Posterior cingulate gyrus (tissue), 11 donors: ENCODE measurements at regions not wholly inside any gene's neighbourhood (a gene's known extent, or its start where the extent isn't known, plus 50 kb on each side); places are given as distances from the start of the nearest gene placed in this dataset.

ENCODE experiments used
- DNase-seq, 10 donors: peaks; one replicate each; pipeline versions ENCODE4 v3.0.0 to v3.0.0-alpha.2; 2020 to 2021; ENCODE audit warnings: mixed read lengths in 3 of 10
- intact Hi-C: fragments of 100-400 bp; cut with DNase I; formaldehyde crosslinking; loops from one replicate; pipeline ENCODE4 v1.15.1; 2023

DNA sequence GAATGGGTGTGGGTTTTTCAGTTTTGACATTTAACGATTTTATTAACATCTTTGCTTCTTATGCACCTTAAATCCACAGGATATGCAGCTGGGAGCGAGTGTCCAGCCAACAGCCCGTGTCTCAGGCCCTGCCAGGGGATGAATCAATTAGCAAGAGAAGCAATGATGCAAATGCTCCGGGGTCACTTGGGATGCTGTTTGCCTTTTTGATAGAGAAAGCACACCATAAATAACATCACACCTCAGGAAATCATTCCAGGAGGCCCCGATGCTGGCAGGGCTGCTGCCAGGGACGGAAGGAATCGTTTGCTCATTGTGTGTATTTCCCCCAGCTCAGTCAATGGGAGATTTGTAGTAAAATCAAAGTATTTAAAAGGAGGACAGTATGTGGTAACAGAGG, 394.0 kb upstream of the HNRNPA3 start:
- intact Hi-C loops = loop anchor here (5.0 kb wide), 1 partner anchor 676 kb away; no protein-coding TSS in a partner anchor

DNA sequence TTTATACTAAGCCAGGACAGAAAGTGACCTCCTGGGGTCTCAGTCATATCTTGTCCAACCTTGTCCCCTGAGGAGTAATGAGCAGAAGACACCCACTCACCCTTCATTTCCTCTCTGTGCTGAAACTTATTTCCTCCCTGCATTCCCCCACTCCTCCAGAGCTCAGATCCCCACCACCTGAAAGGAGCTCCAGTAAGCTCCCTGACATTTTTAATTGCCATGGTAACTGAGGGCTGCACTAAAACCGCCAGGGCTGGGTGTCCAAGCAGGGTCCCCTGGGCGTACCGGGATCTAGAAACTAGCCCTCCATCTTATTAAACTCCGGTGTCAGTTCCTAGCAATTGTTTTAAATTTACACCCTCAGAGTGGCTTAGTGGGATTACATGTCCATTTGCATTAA, 393.3 kb upstream of the HNRNPA3 start:
- intact Hi-C loops = loop anchor here (5.0 kb wide), 1 partner anchor 677 kb away; no protein-coding TSS in a partner anchor
- DNase-seq = no peak

More for the DNA sequence above, 394.0 kb upstream of the HNRNPA3 start:
- DNase-seq = no peak

DNA sequence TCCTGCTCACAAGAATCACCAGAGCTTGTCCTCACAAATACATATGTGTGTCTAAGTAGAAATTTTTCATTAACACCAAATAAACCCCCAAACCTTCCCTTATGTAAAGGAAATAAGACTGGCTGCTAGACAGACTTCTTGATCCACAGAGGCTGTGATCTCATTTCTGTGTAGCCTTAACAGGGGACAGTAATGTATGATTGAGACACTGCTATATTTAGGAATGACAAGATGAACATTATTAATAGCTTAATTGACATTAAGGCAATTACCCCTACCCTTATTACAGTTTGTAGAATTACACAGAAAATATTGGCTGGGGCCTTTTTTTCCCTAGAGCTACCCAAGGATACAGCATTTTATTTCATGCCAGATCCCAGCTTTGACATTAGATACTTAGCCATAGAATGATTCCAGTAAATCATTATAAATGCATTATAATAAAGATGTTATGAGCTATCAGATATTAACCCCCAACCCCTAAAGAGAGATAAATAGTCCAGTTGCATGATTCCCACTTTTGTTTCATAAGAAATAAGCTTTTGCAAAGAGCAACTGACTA, 392.1 kb upstream of the HNRNPA3 start:
- no peak for DNase-seq
- intact Hi-C loops = loop anchor here (5.0 kb wide), 1 partner anchor 327 kb away; no protein-coding TSS in a partner anchor

DNA sequence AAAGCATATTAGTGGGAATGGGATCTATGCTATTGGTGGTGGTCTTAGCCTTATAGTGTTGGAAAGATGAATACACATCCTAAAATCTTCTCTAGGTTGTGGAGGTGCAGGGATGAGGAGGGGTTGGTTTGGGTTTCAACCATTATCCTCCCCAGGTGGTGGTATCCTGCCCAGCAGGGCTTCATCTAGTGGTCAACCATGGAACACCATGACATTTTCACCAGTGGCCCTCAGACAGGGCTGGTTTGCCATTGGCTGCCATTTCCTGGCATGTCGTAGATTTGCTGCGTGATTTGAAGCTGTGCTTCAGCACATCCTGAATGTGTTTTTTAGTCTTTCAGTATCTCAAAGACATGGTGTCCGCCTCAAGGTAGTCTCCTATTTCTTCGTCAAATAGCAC, 391.2 kb upstream of the HNRNPA3 start:
- DNase-seq = no peak
- intact Hi-C loops = loop anchor here (5.0 kb wide), 1 partner anchor 326 kb away; no protein-coding TSS in a partner anchor

DNA sequence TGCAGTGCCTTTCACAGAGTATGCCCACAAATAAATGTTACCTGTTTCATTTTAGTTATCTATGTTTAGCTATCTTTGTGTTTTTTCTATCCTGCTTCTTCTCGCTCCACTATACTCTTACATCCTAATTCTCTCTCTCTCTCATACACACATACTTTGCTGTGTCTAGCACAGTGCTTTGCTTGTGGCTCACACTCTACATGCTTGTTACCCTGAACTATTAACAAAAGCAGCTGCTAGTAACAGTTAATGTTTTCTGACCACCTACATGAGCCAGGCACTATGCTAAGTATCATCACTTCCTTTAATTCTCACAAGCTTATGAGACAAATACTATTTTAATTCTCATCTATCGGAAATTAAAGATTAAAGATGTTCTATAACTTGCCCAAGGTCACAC, 390.5 kb upstream of the HNRNPA3 start:
- no peak for DNase-seq
- intact Hi-C loops = loop anchor here (5.0 kb wide), 1 partner anchor 325 kb away; no protein-coding TSS in a partner anchor

DNA sequence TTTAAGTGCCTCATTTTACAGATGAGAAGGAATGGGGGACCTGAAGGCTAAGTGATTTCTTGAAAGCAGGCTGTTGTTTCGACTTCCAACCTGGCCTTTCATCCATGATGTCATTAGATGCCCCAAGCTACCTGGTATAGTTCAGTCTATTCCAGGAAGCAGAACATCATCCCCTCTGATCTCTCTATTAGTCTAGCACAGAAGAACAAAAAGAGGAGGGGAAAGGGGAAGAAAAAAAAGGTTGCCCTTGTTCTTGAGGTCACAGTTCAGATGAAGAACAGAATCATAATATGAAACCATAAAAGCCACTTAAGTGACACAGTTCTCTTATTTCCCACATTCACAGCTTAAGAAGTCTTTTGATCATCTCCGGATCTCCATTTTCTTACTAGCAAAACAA, 386.2 kb upstream of the HNRNPA3 start:
- intact Hi-C loops = no loop called here

DNA sequence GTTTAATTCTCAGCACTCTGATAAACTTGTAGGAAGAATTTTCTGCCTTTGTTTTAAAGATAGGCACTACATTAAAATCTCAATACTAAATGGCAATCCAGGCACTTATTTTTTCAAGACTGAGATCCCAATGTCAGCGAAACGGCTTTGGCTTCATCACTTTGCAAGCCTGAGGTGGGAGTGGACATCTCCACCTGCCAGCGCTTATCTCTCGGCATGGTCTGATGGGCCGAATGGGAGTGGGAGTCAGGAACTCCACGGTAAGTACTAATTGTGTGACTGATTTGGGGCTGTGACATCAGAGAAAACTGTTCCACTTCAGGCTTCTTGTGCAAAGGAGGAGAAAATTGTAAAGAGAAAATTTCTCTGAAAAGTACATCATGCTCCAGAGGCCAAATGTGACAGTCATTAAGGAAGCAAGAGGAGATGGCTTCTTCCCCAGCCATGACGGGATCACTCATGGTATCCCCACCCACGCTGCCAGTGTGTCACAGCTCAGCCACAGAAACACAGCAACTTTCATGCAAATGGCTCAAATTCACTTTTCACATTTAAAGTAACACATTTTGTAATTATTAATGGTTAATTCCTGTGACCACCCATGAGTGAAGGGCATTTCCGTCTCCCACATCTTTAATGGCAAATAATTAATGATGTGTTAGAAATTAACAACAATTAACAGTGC, 385.5 kb upstream of the HNRNPA3 start:
- intact Hi-C loops = no loop called here
- no peak for DNase-seq

More for the DNA sequence above, 386.2 kb upstream of the HNRNPA3 start:
- DNase-seq = no peak

DNA sequence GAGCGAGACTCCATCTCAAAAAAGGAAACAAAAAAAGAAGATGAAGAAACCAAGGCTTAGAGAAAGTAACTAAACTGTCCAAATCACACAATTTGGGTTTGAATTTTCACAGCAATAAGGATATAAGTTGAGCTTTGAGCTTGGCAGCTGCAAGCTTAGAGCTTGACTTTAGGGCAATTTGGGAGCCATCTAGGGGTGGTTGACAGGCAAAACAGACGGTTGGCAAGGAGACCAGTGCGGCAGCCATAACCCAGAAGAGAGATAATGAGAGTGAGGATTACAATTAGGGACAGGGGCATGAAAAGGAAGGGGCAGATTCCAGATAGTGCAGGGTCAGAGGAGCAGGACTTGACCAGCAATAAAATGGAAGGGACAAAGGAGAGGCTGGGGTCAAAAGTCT, 382.2 kb upstream of the HNRNPA3 start:
- intact Hi-C loops = no loop called here
- no peak for DNase-seq

DNA sequence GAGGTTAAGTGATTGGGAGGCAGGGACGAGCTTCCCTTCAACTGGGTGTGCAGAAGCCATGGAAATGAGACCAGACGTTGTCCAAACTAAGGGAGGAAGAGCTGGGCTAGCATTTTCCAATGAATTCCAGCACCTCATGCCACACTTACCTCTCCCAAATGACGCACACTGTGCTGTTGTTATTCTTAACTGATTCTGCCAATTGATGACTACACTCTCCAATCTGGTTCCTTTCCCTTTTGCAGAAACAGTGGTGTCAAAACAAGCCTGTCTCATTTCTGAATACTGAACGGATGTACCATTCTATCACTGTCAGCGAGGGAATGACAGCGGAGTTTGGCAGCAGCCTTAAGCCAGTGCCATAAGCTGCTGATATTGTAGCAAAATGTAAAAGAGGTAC, 380.5 kb upstream of the HNRNPA3 start:
- intact Hi-C loops = no loop called here
- DNase-seq = no peak

DNA sequence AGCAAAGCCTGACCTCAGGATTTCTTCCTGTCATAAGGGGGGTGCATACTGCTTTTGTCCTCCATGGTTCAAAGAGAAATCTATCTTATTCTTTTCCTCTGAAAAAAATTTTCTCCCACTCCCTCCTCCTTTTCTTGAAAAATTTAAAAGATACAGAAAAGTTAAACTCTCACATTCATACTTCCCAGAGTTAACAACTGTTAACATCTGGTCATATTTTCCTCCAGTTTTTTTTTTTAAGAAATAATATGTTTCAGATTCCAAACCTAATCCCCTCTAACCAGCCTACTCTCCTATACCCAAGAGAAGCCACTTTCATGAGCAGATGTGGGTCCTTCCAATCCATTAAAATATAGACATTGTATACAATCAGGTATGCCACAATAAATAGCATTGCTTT, 378.9 kb upstream of the HNRNPA3 start:
- intact Hi-C loops = no loop called here
- no peak for DNase-seq

DNA sequence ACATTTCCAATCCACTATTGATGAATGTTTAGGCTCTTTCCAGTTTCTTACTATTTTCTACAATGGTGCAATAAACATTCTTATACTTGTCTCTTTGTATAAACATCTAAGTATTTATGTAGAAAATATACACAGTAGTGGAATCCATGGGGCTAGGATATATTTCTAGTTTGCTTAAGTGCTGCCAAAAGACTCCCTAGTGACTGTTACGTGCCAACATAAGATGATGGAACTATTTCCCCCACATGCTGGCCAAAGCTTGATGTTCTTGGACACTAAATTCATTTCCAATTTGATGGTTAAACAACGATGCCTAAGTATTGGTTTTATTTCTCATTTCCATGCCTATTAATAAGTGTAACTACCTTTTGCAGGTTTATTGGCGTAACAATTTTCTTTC, 378.4 kb upstream of the HNRNPA3 start:
- DNase-seq = no peak
- intact Hi-C loops = no loop called here

DNA sequence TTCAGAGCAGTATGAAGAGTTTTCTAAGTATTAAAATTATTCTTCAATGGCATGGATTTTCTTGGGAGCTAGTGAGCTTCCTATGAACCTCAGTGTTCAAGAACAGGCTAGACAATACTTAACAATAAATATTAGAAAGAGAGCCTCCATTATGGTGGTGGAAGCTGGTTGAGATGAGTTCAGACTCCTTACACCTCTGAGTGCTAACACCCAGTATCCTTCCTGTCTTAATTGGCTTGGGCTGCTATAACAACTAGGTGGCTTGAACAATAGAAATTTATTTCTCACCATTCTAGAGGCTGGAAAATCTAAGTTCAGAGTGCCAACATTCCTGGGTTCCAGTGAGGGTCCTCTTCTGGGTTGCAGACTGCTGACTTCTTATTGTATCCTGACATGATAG, 369.4 kb upstream of the HNRNPA3 start:
- DNase-seq = no peak
- intact Hi-C loops = no loop called here

DNA sequence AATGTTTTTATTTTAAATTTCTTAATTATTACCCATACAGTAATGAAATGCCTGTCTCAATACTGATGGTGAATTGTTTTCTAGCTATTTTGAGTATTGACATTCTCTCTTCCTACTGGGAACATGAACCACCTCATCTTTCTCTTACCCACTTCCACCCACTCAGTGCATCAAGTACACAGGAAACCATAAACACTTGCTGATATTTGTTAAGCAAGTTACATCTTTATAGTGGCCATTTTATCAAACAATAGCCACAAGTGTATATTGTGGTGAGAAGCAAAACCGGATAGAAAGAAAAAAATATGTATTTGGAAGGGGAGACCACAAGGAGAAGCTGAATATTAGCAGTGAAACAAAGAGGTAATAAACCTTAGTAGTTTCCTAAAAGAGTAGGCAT, 368.1 kb upstream of the HNRNPA3 start:
- no peak for DNase-seq
- intact Hi-C loops = no loop called here

DNA sequence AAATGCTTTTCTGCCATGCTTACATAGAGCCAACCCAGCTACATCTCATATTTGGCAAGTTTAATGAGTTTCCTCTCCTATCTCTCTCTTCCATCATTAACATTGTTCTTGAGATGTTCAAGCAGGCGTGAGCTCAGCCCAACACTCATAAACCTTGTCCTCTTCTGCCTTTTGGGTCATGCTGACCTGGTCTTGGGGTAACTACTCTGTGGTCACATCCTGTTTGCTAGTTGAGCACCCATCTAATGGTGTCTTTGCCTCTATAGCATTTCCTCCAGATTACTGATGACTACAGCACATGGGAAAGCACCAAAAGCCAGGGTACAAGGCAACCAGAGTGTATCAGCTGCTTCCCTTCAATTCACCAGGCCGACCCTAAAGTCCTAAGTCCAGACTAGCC, 366.9 kb upstream of the HNRNPA3 start:
- intact Hi-C loops = no loop called here
- no peak for DNase-seq

DNA sequence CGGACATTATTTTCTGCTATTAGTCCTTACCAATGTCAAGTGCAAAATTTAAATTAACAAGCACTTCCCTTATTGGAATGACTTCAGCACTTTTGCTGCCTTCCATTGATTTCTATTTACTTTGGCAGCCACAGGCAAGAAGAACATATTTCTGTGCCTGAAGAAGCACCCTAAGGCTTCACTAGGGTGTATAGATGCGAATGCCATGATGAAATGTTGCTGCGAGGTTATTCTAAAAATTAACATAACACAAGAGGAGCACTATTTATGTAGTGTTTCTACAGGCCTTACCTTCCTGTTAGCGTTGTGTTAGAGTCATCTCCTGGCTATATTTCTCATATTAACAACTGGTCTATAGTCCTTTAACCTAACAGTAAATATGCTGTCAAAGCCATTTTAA, 365.0 kb upstream of the HNRNPA3 start:
- intact Hi-C loops = no loop called here
- no peak for DNase-seq

DNA sequence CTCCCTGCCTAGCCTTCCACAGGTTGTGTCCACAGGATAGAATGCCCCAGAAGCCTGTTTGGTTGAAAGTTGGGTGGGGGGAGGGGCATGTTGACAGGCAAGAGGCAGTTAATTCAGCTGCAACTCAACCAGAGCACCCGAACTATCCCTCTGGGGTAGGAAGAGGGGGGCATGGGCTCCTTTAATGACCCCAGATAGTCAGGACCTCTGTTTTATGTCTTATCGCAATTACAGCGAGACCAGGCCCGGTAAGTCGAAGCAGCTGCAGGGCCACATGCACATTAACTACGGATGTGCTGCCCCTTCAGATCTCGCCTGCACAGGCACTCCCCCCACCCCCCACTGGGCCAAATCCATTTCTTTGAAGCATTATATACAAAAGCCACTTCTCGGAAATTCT, 363.8 kb upstream of the HNRNPA3 start:
- intact Hi-C loops = no loop called here
- no peak for DNase-seq

DNA sequence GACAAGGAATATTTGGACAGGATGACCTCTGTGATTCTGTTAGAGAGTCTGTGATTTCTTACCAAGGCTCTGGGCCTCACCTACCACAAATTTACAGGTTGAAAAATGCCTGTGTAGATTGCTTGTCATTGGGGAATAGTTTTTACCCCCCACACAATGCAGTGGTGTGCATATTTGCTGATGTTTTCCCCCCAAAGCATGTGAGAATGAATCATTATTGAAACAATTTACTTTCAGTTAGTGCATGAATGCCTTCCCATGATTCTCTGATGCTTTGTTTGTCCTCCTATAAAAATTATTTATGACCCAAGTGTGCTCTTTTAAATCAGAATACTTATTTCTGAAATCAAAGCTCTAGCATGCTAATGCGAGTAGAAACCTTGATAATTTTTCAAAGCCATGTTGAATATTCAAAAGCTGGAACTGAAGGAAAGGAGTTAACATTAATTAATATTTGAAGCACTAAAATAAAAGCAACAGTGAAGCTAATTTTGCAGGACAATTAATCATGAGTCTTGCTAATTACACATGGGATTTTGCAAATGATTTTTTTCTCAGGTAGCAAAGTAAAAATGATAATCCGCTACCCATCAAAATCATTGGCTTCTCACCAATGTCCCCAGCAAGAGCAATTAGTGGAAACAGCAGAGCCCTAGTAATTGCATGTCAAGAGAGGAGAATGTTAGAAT, 361.2 kb upstream of the HNRNPA3 start:
- no peak for DNase-seq

DNA sequence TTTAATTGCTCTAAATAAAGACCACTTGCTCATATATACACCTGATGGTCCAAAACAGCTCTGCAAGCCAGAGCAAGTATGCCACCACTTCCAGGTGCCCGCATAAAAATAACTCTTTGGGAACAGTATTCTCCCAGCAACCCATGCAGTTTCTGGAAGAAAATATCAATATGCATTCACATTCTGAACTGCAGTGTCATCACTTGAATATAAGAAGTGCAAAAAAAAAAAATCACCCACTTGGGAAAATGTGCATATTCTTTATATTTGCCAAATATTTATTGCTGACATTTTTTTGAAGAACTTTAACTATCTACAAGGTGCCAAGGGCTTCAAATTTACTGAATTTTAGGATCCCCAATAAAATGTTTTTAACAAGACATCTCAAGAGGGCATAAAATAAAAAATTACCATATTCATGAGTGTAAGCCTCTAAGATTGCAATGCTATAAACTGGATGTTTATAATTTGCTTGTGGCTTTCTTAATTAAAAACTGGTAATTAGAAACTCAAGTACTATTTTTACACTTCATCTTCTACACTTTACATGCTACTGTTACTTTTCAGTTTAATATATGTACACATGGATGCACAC, 360.6 kb upstream of the HNRNPA3 start:
- intact Hi-C loops = no loop called here

More for the DNA sequence above, 361.2 kb upstream of the HNRNPA3 start:
- intact Hi-C loops = no loop called here

DNA sequence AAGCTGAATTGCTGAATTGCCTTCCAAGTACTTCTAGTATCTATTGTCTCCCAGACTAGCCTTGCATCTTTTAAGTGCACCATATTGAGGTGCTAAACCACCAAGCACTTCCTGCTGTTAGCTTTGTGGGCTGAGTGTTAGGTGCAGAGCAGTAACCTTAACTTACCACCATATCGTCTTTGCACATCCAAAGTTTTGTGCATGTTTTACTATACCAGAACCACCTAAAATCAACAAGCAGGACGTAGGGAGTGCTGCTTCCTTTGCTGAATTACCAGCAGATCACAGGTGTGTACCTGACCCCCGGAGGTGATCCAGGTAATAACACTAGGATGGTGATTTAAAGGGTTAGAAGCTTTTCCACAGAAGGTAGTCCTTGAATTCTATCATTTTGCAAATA, 359.9 kb upstream of the HNRNPA3 start:
- intact Hi-C loops = no loop called here
- no peak for DNase-seq

More for the DNA sequence above, 360.6 kb upstream of the HNRNPA3 start:
- no peak for DNase-seq

DNA sequence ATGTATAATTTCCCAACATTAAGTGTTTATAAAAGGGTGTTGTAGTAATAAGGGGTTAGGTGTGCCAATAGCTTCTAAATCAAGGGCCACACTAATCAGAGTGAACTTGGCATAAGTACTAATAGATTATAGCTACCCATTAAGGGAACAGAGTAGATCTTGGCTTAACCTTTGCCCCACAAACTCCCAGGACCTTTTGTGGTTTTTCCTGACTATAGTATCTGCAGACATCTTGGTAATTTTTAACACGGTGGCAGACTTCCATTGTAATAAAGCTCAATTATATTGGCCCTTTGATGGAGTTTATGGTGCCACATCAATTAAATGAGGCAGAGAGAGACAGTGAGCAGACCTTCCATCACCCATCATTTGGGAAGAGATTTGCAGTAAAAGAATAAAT, 358.5 kb upstream of the HNRNPA3 start:
- intact Hi-C loops = no loop called here

DNA sequence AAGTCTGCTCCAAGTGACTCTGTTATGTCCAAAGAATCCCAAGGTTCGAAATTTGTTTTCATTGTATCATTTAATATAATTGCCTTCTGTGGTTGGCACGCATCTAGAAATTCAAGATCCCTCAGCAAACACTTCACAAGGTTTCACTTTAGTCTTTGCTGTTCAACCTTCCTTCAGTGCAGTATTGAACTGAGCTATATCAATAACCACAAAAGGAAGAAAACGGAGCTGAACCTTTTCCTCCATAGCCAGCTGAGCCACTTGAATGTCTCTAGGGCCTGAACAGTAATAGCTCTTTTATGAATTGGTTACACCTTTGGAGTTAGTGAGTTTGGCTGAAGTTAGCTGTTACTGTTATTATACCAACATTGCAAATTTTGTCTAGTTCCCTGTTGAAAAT, 357.7 kb upstream of the HNRNPA3 start:
- intact Hi-C loops = no loop called here
- DNase-seq = no peak

More for the DNA sequence above, 358.5 kb upstream of the HNRNPA3 start:
- DNase-seq = no peak
